Transverse colon (tissue), 4 donors: ENCODE measurements at regions not wholly inside any gene's neighbourhood (a gene's known extent, or its start where the extent isn't known, plus 50 kb on each side); places are given as distances from the start of the nearest gene placed in this dataset.

Experiments
- DNase-seq: peaks from one replicate; pipeline ENCODE4 v3.0.0-alpha.2; 2019
- H3K27ac ChIP-seq, 4 donors: fragments of 200-600 bp; sonication (generic); 2 replicates each; pipeline ENCODE4 v1.5.1; 2016 to 2018; ENCODE audit warnings: inconsistent platforms in 4 of 4
- H3K27me3 ChIP-seq: fragments of 200-600 bp; sonication (generic); 2 replicates; pipeline ENCODE4 v1.5.1; 2017; ENCODE audit warnings: inconsistent platforms
- H3K36me3 ChIP-seq, 4 donors: fragments of 200-600 bp; sonication (generic); 2 replicates each; pipeline ENCODE4 v1.5.1; 2017 to 2019; ENCODE audit warnings: inconsistent platforms in 4 of 4
- H3K4me1 ChIP-seq, 4 donors: fragments of 200-600 bp; sonication (generic); 2 replicates each; pipeline ENCODE4 v1.5.1; 2017 to 2020; ENCODE audit warnings: inconsistent platforms in 4 of 4
- H3K4me3 ChIP-seq, 4 donors: fragments of 200-600 bp; sonication (generic); 1 replicate in 1 of 4; 2 replicates in 3 of 4; pipeline versions ENCODE4 v1.5.1 to v1.6.1; 2017 to 2019; ENCODE audit warnings: inconsistent platforms in 4 of 4
- H3K9me3 ChIP-seq, 2 donors: fragments of 200-600 bp; sonication (generic); 2 replicates each; pipeline ENCODE4 v1.5.1; 2017 to 2019; ENCODE audit warnings: inconsistent platforms in 2 of 2
- EP300 ChIP-seq: sonication (generic); formaldehyde crosslinking; IDR thresholded peaks from one replicate; pipeline ENCODE4 v1.6.1; 2017; ENCODE audit warnings: antibody characterized with exemption, low read depth
- POLR2A ChIP-seq: fragments of 450-650 bp; IDR thresholded peaks from one replicate; pipeline ENCODE4 v1.6.1; 2016; ENCODE audit warnings: antibody characterized with exemption, mild to moderate bottlenecking, moderate library complexity
- POLR2AphosphoS5 ChIP-seq, 3 donors: sonication (generic); formaldehyde crosslinking; IDR thresholded peaks; one replicate each; pipeline ENCODE4 v1.6.1; 2016; ENCODE audit warnings: antibody characterized with exemption in 3 of 3
- WGBS, 2 donors: methylation state at CpG; one replicate each; pipeline ENCODE4 v1.1.5; 2018; ENCODE audit warnings: low coverage in 1 of 2; 5-methylcytosine and 5-hydroxymethylcytosine counted together
- in situ Hi-C, 4 donors: fragments of 200-750 bp; cut with MboI; loops; one replicate each; pipeline versions ENCODE4 v1.15.0 to v1.15.1; 2017; ENCODE audit warnings: low sequenced_read_pairs in 3 of 4, low pct_ligation_motif_present in 1 of 4, low pct_unique_long_range_greater_than_20kb in 1 of 4
- intact Hi-C: fragments of 100-400 bp; cut with DNase I; formaldehyde crosslinking; loops from one replicate; pipeline ENCODE4 v1.15.1; 2023; ENCODE audit warnings: low total_unique reads
- TF ChIP-seq, protein P1 (sequence below), 5 experiments: fragments of 200-600 bp in 3 of 5; fragments of 450-650 bp in 2 of 5; sonication (generic) in 3 of 5; IDR thresholded peaks; 1 replicate in 2 of 5; 2 replicates in 3 of 5; pipeline ENCODE4 v1.5.1; 2016 to 2017; ENCODE audit warnings: antibody characterized with exemption in 5 of 5, inconsistent platforms in 3 of 5, mild to moderate bottlenecking in 2 of 5, moderate library complexity in 1 of 5

DNA sequence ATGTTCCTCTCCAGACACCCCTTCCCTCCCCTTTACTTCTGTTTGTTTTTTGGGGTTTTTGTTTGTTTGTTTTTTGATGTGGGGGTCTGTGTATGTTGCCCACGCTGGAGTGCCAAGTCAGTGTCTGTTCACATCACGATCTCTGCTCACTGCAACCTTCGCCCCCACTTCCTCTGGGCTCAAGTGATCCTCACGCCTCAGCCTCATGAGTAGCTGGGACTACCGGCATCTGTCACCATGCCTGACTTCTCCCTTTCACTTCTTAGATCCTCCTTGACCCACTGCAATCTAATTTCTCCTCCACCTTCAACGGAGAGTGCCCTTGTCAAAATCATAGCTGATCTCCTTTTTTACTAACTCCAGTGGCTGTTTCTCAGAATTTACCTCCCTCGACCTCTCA is 100.7 kb upstream of the KIF26B start:
- no peaks in the 10 kb centered on the region for H3K27me3 ChIP-seq
- no peaks in the 10 kb centered on the region for H3K4me1 ChIP-seq
- no peak overlapping the region for H3K27ac ChIP-seq
- WGBS, 2 donors, result 68 to 81% methylated on average over 5 to 7 of the region's 7 CpGs
- intact Hi-C loops, result loop anchor here (10.0 kb wide), 1 partner anchor 249 kb away; no protein-coding TSS in a partner anchor
- no peak for DNase-seq
- H3K4me3 ChIP-seq, result no peak overlapping the region
- in situ Hi-C loops, result no loop called here
- TF ChIP-seq POLR2A, result no peak
- TF ChIP-seq POLR2AphosphoS5 (IDR thresholded peaks at IDR 0.05), result no peak
- no peak for TF ChIP-seq EP300
- no peaks in the 10 kb centered on the region for H3K9me3 ChIP-seq
- no peaks in the 10 kb centered on the region for H3K36me3 ChIP-seq

DNA sequence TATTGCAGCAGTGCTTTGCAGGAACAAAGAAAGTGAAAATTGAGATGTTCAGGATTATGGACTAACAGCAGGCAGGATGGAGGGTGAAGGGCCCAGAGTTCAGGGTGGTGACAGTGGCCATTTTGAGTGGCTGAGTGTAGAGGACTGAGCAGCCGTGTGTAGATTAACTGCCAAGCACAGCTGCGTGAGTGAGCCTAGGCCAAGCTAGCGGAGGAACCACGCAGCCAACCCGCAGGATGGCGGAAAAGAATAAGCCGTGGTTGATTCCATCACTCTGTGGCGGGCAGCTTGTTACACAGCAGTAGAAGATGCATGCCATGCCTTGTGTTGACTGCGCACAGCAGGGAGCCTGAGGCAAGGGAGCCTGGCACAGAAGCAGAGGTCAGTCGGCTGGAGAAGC is 102.5 kb upstream of the KIF26B start:
- no peak for DNase-seq
- Histone ChIP-seq H3K4me3 (no peak overlapping the region), H3K4me1 (no peaks in the 10 kb centered on the region), H3K27ac (no peak overlapping the region), H3K9me3 (no peaks in the 10 kb centered on the region), H3K27me3 (no peaks in the 10 kb centered on the region), H3K36me3 (no peaks in the 10 kb centered on the region)
- TF ChIP-seq POLR2AphosphoS5 (IDR thresholded peaks at IDR 0.05) (no peak), POLR2A (no peak)
- TF ChIP-seq, protein P1, sequence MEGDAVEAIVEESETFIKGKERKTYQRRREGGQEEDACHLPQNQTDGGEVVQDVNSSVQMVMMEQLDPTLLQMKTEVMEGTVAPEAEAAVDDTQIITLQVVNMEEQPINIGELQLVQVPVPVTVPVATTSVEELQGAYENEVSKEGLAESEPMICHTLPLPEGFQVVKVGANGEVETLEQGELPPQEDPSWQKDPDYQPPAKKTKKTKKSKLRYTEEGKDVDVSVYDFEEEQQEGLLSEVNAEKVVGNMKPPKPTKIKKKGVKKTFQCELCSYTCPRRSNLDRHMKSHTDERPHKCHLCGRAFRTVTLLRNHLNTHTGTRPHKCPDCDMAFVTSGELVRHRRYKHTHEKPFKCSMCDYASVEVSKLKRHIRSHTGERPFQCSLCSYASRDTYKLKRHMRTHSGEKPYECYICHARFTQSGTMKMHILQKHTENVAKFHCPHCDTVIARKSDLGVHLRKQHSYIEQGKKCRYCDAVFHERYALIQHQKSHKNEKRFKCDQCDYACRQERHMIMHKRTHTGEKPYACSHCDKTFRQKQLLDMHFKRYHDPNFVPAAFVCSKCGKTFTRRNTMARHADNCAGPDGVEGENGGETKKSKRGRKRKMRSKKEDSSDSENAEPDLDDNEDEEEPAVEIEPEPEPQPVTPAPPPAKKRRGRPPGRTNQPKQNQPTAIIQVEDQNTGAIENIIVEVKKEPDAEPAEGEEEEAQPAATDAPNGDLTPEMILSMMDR (IDR thresholded peaks at IDR 0.05), result no peak
- in situ Hi-C loops (no loop called here), intact Hi-C loops (loop anchor here (10.0 kb wide), 1 partner anchor 247 kb away; no protein-coding TSS in a partner anchor)
- 91 to 93% methylated on average over 2 to 10 of the region's 10 CpGs for WGBS, 2 donors

DNA sequence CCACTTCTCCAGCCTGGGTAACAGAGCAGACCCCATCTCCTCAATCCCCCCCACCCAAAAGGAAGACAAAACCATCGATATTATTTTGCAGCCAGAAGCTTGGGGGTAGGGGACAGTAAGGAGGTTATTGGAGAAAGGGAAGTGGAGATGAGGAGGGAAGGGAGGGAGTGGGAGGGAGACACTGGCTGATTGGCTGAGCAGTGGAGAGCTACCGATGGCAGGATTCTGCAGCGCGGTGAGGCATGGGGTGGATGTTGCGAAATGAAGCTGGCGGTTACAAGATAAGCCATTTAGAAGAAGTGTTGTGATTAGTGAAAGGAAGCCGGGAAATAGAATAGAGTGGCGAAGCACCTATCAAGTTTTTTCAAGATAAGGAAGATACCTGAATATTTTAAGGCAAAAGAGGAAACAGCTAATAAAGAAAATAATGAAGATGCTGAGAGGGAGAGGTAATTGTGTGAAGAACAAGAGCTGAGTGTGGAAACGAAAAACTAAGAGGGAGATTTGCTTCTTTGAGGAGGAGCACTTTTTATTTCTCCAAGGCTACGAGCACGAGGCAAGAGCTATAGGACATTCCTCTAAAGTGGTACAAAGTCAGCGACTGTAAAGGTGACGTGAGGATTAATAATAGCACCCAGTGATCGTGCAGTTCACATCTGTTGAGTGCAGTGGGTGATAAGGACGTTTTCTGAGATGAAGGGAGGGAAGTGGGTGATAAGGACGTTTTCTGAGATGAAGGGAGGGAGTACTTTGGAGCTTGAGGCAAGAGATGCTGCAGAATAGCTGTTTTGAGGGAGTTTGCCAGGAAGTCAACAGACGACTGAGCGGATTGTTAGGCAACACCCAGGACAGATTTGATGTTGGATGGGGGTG is 103.2 kb upstream of the KIF26B start:
- in situ Hi-C loops, result no loop called here
- Histone ChIP-seq H3K4me1 (peaks cover 0 to 3% (median under 1%) of the 10 kb centered on the region in 4 donors), H3K9me3 (no peaks in the 10 kb centered on the region), H3K27me3 (no peaks in the 10 kb centered on the region), H3K36me3 (no peaks in the 10 kb centered on the region), H3K4me3 (no peak overlapping the region), H3K27ac (no peak overlapping the region)
- intact Hi-C loops, result loop anchor here (10.0 kb wide), 1 partner anchor 247 kb away; no protein-coding TSS in a partner anchor
- DNase-seq, result no peak
- TF ChIP-seq POLR2AphosphoS5 (IDR thresholded peaks at IDR 0.05) (no peak), POLR2A (no peak), EP300 (no peak)
- TF ChIP-seq, protein P1 (IDR thresholded peaks at IDR 0.05), result no peak
- WGBS, 2 donors, result 63 to 67% methylated on average over 18 of the region's 18 CpGs

DNA sequence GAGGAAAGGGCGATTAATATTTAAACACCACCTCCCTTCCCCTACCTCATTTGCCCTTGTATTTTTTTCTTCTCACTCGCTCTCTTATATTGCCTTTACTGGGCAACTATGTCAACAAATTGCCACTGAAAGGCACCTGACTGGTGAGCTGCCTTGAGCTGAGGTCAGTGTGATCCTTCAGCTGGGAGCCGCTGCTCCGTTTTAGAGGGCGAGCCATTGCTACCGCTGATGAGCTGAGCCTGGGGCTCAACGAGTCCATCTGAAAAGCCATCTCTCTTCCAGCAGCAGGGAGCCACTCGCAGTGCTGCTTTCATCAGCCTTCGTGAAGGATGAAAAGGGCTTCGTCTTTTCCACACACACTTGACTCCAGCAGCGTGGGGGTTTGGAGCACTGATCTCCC is 108.0 kb upstream of the KIF26B start:
- Histone ChIP-seq H3K27me3 (no peaks in the 10 kb centered on the region), H3K4me1 (peaks cover 0 to 29% (median 13%) of the 10 kb centered on the region in 4 donors), H3K27ac (peak overlapping the region in 2 of 4 donors; percentile 44 to 65), H3K9me3 (no peaks in the 10 kb centered on the region), H3K36me3 (no peaks in the 10 kb centered on the region), H3K4me3 (no peak overlapping the region)
- 57 to 69% methylated on average over 5 to 11 of the region's 11 CpGs for WGBS, 2 donors
- DNase-seq, result no peak
- in situ Hi-C loops, result loop anchor here (10.0 to 25.0 kb wide), 3 partner anchors 242 to 442 kb away; no protein-coding TSS in a partner anchor
- intact Hi-C loops, result loop anchor here (10.0 kb wide), 1 partner anchor 442 kb away; no protein-coding TSS in a partner anchor
- TF ChIP-seq POLR2A, result no peak
- TF ChIP-seq POLR2AphosphoS5 (IDR thresholded peaks at IDR 0.05), result no peak

DNA sequence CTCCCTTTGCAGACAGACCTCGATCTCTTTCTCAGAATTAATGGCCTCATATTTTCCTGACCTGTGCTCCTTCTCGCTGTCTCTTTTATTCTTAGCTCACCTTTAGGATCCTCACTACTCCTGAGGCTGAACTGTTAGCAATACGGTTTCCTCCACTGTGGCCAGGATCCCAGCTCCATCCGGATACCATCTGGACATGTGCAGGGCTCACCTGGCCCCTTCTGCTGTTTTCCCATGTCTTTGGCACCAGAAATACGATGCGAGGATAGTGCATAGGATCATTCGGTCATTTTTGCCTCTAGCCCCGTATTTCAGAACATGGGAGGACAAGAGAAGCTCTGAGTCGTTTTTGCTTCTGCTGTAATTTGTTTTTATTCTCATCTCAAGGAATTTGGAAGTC is 108.5 kb upstream of the KIF26B start:
- H3K4me1 ChIP-seq, result peaks cover 0 to 29% (median 13%) of the 10 kb centered on the region in 4 donors
- DNase-seq, result no peak
- WGBS, 2 donors, result 69 to 77% methylated on average over 9 of the region's 9 CpGs
- intact Hi-C loops, result loop anchor here (10.0 kb wide), 1 partner anchor 442 kb away; no protein-coding TSS in a partner anchor
- H3K36me3 ChIP-seq, result no peaks in the 10 kb centered on the region
- H3K4me3 ChIP-seq, result no peak overlapping the region
- TF ChIP-seq POLR2AphosphoS5 (IDR thresholded peaks at IDR 0.05), result no peak
- no peak for TF ChIP-seq POLR2A
- TF ChIP-seq, protein P1 (IDR thresholded peaks at IDR 0.05), result no peak
- TF ChIP-seq EP300, result no peak
- no peaks in the 10 kb centered on the region for H3K27me3 ChIP-seq
- in situ Hi-C loops, result loop anchor here (10.0 to 25.0 kb wide), 3 partner anchors 242 to 442 kb away; no protein-coding TSS in a partner anchor
- peak overlapping the region in 3 of 4 donors; percentile 29 to 65 (median 44) for H3K27ac ChIP-seq
- no peaks in the 10 kb centered on the region for H3K9me3 ChIP-seq
